K562 (cell line): ENCODE measurements at regions not wholly inside any gene's neighbourhood (a gene's known extent, or its start where the extent isn't known, plus 50 kb on each side); places are given as distances from the start of the nearest gene placed in this dataset.

Experiments
- ATAC-seq: fragments of 200-7000 bp; cut with Tn5 transposase; 3 replicates; pipeline ENCODE4 v1.9.1; 2020; ENCODE audit warnings: moderate library complexity
- BruUV-seq: library from RNA; stranded (reverse); fragments of 400-500 nt; replicated peaks from 2 replicates; lab custom pipeline; 2021; lab: Mats Ljungman, UMichigan
- CTCF ChIA-PET: fragments of 300-600 bp; formaldehyde crosslinking; extraction: SDS; loops from one replicate; lab custom pipeline; 2021; ENCODE audit warnings: low intra/inter-chr PET ratio; lab: Yijun Ruan, JAX
- POLR2A ChIA-PET: fragments of 300-600, 350-650 bp; sonication (Branson Sonifier 250); formaldehyde crosslinking; extraction: SDS; loops from one replicate; lab custom pipeline; 2021; ENCODE audit warnings: antibody characterized with exemption, inconsistent platforms; lab: Yijun Ruan, JAX
- DNase-seq, 4 experiments: peaks; one replicate each; pipeline versions ENCODE4 v3.0.0 to v3.0.0-alpha.2; 2011 to 2018; ENCODE audit warnings: low spot score in 3 of 4, mixed read lengths in 3 of 4; ENCODE audit errors: extremely low read depth in 1 of 4
- FAIRE-seq: peaks from 2 replicates; lab custom pipeline; 2011; peaks lifted over from hg19 to GRCh38; lab: Jason Lieb, UNC
- H2AFZ ChIP-seq: 2 replicates; pipeline ENCODE4 v1.6.0; 2011; ENCODE audit warnings: low read depth, low read length, control low read depth, inconsistent platforms
- H3K27ac ChIP-seq: fragments of 200-600 bp; 3 replicates; pipeline ENCODE4 v1.8.0; 2011; ENCODE audit warnings: low read depth, mild to moderate bottlenecking, control low read depth, inconsistent platforms, low read length, moderate library complexity, mixed read lengths; ENCODE audit errors: extremely low read depth
- H3K27me3 ChIP-seq, 2 experiments: fragments of 300-600 bp in 1 of 2; 2 replicates in 1 of 2; 3 replicates in 1 of 2; pipeline versions ENCODE4 v1.6.0 to v1.8.0; 2011; ENCODE audit warnings: inconsistent platforms in 2 of 2, low read length in 2 of 2, mild to moderate bottlenecking in 1 of 2, mixed read lengths in 1 of 2, moderate library complexity in 1 of 2; ENCODE audit not compliant: control insufficient read depth in 2 of 2, insufficient read depth in 2 of 2
- H3K36me3 ChIP-seq: fragments of 300-600 bp; 3 replicates; pipeline ENCODE4 v1.8.0; 2011; ENCODE audit warnings: mild to moderate bottlenecking, low read length, inconsistent platforms; ENCODE audit not compliant: control insufficient read depth, insufficient read depth
- H3K4me1 ChIP-seq, 2 experiments: fragments of 200-600 bp in 1 of 2; replicated peaks in 1 of 2; 2 replicates in 1 of 2; 3 replicates in 1 of 2; pipeline versions ENCODE4 v1.5.1 to v1.8.0; 2011; ENCODE audit warnings: inconsistent platforms in 2 of 2, low read length in 2 of 2, mild to moderate bottlenecking in 1 of 2, mixed read lengths in 1 of 2, moderate library complexity in 1 of 2; ENCODE audit not compliant: control insufficient read depth in 2 of 2, insufficient read depth in 2 of 2
- H3K4me2 ChIP-seq: 2 replicates; pipeline ENCODE4 v1.6.1; 2011; ENCODE audit warnings: low read length, control low read depth, inconsistent platforms, mixed read lengths; ENCODE audit not compliant: insufficient read depth
- H3K4me3 ChIP-seq: fragments of 200-600 bp; sonication (generic), shearing (Covaris generic); 2 replicates; pipeline ENCODE4 v1.5.1; 2016; ENCODE audit warnings: control low read depth, inconsistent platforms
- H3K79me2 ChIP-seq: fragments of 200-600 bp; 3 replicates; pipeline ENCODE4 v1.8.0; 2011; ENCODE audit warnings: low read length, inconsistent platforms; ENCODE audit not compliant: control insufficient read depth, insufficient read depth
- H3K9ac ChIP-seq, 2 experiments: 2 replicates each; pipeline versions ENCODE4 v1.6.0 to v1.6.1; 2011; ENCODE audit warnings: low read depth in 2 of 2, low read length in 2 of 2, control low read depth in 1 of 2, inconsistent platforms in 1 of 2, mild to moderate bottlenecking in 1 of 2, mixed read lengths in 1 of 2; ENCODE audit not compliant: insufficient read depth in 1 of 2
- H3K9me1 ChIP-seq: one replicate; pipeline ENCODE4 v1.6.0; 2011; ENCODE audit warnings: inconsistent platforms, mild to moderate bottlenecking, low read length, moderate library complexity; ENCODE audit not compliant: control insufficient read depth, insufficient read depth
- H3K9me3 ChIP-seq: replicated peaks from 2 replicates; pipeline ENCODE4 v1.5.1; 2011; ENCODE audit warnings: low read depth, low read length, inconsistent platforms; ENCODE audit not compliant: control insufficient read depth, insufficient read depth
- H4K20me1 ChIP-seq: replicated peaks from 2 replicates; pipeline ENCODE4 v1.6.1; 2011; ENCODE audit warnings: low read length, inconsistent platforms, mixed read lengths; ENCODE audit not compliant: control insufficient read depth, insufficient read depth
- CSDE1 ChIP-seq, 2 experiments: fragments of 450-650 bp; IDR thresholded peaks; 2 replicates each; pipeline ENCODE4 v1.6.1; 2016; ENCODE audit warnings: mild to moderate bottlenecking in 1 of 2
- TCF7 ChIP-seq: sonication (generic); IDR thresholded peaks from 2 replicates; pipeline ENCODE4 v1.6.1; 2016; ENCODE audit warnings: antibody characterized with exemption, borderline replicate concordance
- XRCC4 ChIP-seq: IDR thresholded peaks from one replicate; pipeline ENCODE4 v1.6.1; 2011; ENCODE audit not compliant: insufficient read depth, insufficient read length; ENCODE audit errors: extremely low read depth
- ZFX ChIP-seq: sonication (generic); formaldehyde crosslinking; IDR thresholded peaks from 2 replicates; pipeline ENCODE4 v1.8.0; 2022; ENCODE audit warnings: mild to moderate bottlenecking, missing genetic modification reagents, moderate library complexity
- ZNF445 ChIP-seq: fragments of 250-450 bp; sonication (Bioruptor Pico); IDR thresholded peaks from 2 replicates; pipeline ENCODE4 v1.4.0; 2020; ENCODE audit warnings: low read depth, mild to moderate bottlenecking, moderate library complexity
- WGBS: fragments of 100-300 bp; shearing (Covaris generic); methylation state at CpG from one replicate; pipeline ENCODE4 v1.1.6; 2016; ENCODE audit warnings: low coverage, mixed read lengths; ENCODE audit not compliant: insufficient coverage; ENCODE audit errors: missing lambda C conversion rate; 5-methylcytosine and 5-hydroxymethylcytosine counted together
- in situ Hi-C: fragments of 300-500 bp; cut with MboI; formaldehyde crosslinking; loops from 4 replicates; pipeline ENCODE4 v1.15.0; 2018; ENCODE audit warnings: inconsistent platforms, mixed read lengths
- intact Hi-C: fragments of 100-400 bp; cut with micrococcal nuclease; formaldehyde crosslinking; loops from 2 replicates; pipeline ENCODE4 v1.14.2; 2022
- TF ChIP-seq, protein P1 (sequence below): fragments of 450-650 bp; IDR thresholded peaks from 2 replicates; pipeline ENCODE4 v1.6.1; 2016; ENCODE audit warnings: low read depth

DNA sequence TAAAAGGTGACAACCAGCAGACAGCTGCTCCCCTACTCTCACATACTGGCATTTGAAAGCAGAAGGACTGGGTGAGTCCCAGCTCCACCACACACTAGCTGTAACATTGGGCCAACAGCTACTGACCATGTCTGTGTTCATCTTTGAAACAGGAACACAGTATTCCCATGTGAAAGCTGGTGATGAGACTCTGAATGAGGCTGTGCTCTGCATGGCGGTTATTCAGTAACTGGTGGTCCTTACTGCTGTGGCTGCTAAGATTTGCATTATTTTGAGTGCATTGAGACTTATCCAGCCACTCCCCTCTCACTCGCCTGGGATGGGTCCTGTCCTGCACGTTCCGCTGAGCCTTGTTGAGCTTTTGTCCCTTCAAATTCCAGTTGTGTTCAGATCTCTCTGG, 342.9 kb downstream of the FOXL1 start:
- DNase-seq, result no peak
- Histone ChIP-seq H3K4me3 (no peak overlapping the region), H3K79me2 (no peaks in the 10 kb centered on the region), H3K4me1 (peaks cover 0 to 5% of the 10 kb centered on the region in 2 experiments; a peak in 1 of 5 replicates), H3K4me2 (no peak overlapping the region), H3K9me1 (no peaks in the 10 kb centered on the region), H3K9ac (no peak overlapping the region), H3K9me3 (no peaks in the 10 kb centered on the region), H3K27me3 (peaks cover 47 to 80% of the 10 kb centered on the region in 2 experiments), H2AFZ (no peak overlapping the region), H3K27ac (no peak overlapping the region), H4K20me1 (peaks cover 4% of the 10 kb centered on the region), H3K36me3 (no peaks in the 10 kb centered on the region)
- TF ChIP-seq ZFX (CRISPR knock-in tag) (no peak), ZNF445 (CRISPR knock-in tag) (no peak), XRCC4 (no peak), TCF7 (no peak), CSDE1 (IDR thresholded peaks at IDR 0.05) (no peak)
- TF ChIP-seq, protein P1, sequence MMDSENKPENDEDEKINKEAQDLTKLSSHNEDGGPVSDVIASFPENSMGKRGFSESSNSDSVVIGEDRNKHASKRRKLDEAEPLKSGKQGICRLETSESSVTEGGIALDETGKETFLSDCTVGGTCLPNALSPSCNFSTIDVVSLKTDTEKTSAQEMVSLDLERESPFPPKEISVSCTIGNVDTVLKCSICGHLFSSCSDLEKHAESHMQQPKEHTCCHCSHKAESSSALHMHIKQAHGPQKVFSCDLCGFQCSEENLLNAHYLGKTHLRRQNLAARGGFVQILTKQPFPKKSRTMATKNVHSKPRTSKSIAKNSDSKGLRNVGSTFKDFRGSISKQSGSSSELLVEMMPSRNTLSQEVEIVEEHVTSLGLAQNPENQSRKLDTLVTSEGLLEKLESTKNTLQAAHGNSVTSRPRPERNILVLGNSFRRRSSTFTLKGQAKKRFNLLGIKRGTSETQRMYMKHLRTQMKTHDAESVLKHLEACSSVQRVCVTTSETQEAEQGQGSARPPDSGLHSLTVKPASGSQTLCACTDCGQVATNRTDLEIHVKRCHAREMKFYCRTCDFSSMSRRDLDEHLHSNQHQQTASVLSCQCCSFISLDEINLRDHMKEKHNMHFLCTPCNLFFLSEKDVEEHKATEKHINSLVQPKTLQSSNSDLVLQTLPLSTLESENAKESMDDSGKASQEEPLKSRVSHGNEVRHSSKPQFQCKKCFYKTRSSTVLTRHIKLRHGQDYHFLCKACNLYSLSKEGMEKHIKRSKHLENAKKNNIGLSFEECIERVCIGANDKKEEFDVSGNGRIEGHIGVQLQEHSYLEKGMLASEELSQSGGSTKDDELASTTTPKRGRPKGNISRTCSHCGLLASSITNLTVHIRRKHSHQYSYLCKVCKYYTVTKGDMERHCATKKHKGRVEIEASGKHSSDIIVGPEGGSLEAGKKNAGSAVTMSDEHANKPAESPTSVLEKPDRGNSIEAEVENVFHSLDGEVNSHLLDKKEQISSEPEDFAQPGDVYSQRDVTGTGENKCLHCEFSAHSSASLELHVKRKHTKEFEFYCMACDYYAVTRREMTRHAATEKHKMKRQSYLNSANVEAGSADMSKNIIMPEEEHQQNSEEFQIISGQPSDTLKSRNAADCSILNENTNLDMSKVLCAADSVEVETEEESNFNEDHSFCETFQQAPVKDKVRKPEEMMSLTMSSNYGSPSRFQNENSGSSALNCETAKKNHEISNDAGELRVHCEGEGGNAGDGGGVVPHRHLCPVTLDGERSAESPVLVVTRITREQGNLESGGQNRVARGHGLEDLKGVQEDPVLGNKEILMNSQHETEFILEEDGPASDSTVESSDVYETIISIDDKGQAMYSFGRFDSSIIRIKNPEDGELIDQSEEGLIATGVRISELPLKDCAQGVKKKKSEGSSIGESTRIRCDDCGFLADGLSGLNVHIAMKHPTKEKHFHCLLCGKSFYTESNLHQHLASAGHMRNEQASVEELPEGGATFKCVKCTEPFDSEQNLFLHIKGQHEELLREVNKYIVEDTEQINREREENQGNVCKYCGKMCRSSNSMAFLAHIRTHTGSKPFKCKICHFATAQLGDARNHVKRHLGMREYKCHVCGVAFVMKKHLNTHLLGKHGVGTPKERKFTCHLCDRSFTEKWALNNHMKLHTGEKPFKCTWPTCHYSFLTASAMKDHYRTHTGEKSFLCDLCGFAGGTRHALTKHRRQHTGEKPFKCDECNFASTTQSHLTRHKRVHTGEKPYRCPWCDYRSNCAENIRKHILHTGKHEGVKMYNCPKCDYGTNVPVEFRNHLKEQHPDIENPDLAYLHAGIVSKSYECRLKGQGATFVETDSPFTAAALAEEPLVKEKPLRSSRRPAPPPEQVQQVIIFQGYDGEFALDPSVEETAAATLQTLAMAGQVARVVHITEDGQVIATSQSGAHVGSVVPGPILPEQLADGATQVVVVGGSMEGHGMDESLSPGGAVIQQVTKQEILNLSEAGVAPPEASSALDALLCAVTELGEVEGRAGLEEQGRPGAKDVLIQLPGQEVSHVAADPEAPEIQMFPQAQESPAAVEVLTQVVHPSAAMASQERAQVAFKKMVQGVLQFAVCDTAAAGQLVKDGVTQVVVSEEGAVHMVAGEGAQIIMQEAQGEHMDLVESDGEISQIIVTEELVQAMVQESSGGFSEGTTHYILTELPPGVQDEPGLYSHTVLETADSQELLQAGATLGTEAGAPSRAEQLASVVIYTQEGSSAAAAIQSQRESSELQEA, result no peak
- 4% methylated on average over 4 of the region's 4 CpGs for WGBS
- no peak for ATAC-seq
- no TSS peak for BruUV-seq
- ChIA-PET POLR2A (interaction anchor here (1.6 kb wide), 1 partner anchor 17 kb away, joined by 4 read pairs; no protein-coding TSS in a partner anchor), CTCF (no interaction called here)
- in situ Hi-C loops, result no loop called here
- intact Hi-C loops, result no loop called here
- no peak for FAIRE-seq
